ENCODE measurements at regions not wholly inside any gene's neighbourhood (a gene's known extent, or its start where the extent isn't known, plus 50 kb on each side); places are given as distances from the start of the nearest gene placed in this dataset.
"Not testable (repeated sequence)": the region's sequence is repeated elsewhere in the genome, so short reads cannot be mapped to it uniquely, and the experiment has no call there.

- not testable (repeated sequence) for DNase-seq
These were observed 55.8 kb upstream of the PPP1R12A start for GRCh38 chr12:79990509-79991338.

- no peak for DNase-seq
These were observed 53.5 kb upstream of the PPP1R12A start for GRCh38 chr12:79988368-79988767.

- DNase-seq: no peak
These were observed 52.8 kb upstream of the PPP1R12A start for GRCh38 chr12:79987731-79988130.

All from NCI-H2171 treated with DMSO at 0.1 percent for 48 hours (cell line).